ENCODE measurements at regions not wholly inside any gene's neighbourhood (a gene's known extent, or its start where the extent isn't known, plus 50 kb on each side); places are given as distances from the start of the nearest gene placed in this dataset.

- no peak for TF ChIP-seq POLR2A (IDR thresholded peaks at IDR 0.05)
- TF ChIP-seq, protein P1, sequence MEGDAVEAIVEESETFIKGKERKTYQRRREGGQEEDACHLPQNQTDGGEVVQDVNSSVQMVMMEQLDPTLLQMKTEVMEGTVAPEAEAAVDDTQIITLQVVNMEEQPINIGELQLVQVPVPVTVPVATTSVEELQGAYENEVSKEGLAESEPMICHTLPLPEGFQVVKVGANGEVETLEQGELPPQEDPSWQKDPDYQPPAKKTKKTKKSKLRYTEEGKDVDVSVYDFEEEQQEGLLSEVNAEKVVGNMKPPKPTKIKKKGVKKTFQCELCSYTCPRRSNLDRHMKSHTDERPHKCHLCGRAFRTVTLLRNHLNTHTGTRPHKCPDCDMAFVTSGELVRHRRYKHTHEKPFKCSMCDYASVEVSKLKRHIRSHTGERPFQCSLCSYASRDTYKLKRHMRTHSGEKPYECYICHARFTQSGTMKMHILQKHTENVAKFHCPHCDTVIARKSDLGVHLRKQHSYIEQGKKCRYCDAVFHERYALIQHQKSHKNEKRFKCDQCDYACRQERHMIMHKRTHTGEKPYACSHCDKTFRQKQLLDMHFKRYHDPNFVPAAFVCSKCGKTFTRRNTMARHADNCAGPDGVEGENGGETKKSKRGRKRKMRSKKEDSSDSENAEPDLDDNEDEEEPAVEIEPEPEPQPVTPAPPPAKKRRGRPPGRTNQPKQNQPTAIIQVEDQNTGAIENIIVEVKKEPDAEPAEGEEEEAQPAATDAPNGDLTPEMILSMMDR (IDR thresholded peaks at IDR 0.05) = no peak
- no peak for TF ChIP-seq POLR2AphosphoS5 (IDR thresholded peaks at IDR 0.05)
These were observed 213.3 kb downstream of the TENT4A start for GRCh38 chr5:6926491-6927038.

Data from prostate gland (tissue), 2 donors.